DMS53 (cell line): ENCODE measurements at regions not wholly inside any gene's neighbourhood (a gene's known extent, or its start where the extent isn't known, plus 50 kb on each side); places are given as distances from the start of the nearest gene placed in this dataset.

Source experiments
- DNase-seq: peaks from one replicate; lab custom pipeline; 2025; lab: John Stamatoyannopoulos, UW

DNA sequence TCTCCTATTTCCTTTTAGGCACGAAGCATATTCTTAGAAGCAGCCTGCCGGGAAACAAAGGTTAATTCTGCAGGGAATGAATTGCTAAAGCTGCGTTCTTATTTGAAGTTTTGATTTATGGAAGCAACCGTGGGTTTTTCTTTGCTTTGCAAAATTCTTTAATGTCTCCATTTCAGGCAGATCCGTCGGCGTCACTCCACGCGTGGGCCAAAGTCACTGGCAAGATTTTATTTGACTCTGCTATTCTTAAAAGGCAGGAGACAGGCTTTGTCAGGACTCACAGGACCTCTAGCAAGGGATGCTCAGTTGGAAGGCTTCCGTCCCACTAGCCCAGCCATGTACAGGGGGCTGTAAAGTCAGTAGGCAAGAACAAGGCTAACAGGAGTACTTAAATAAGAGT is 387.3 kb upstream of the XYLT1 start:
- no peak for DNase-seq

DNA sequence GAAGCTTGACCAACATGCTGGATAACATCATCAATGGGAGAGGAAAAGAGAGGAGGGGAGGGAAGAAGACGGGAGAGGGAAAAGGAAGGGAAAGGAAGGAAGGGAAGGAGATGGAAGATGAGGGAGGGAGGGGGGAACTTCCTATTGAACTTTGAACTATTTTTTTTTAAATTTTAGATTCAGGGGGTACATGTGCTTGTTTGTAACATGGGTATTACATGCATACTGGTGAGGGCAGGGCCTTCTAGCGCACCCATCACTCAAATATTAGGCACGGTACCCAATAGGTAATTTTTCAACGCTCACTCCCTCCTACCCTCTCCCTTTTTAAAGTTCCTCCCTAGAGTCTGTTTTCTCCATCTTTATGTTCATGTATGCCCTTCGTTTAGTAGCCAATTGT is 383.2 kb upstream of the XYLT1 start:
- no peak for DNase-seq

DNA sequence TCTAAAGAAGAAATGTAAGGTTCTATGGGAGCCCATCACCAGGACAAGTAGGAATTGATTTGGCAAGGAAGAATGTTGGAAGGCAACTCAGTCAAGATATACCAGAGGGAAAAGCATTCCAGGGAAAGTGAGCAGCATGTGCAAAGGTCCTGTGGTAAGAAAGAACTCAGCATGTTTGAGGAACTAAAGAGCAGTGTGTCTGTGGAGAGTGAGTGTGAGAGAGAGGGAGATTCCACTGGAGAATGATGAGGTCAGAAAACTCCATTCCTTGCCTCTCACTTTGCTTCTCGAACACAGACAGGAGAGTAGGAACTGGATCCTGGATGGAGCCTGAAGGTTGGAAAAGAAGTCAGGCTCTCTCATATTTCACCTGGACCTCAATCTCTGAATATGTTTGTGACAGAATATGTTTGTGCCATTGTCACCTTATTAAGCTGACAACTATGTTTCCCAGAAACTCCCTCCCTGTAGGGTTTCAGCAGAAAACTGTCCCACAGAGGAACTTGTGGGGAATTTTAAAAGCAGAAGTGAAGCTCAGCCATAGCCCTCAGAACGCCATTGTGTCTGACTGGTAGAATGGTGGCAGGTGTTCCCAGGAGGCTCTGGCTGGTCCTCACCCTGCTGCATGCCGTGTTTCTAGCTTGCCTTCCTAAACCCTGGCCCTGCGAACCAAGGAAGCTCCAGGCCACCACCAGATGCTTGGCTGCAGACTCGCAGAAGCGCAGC is 382.4 kb upstream of the XYLT1 start:
- DNase-seq = no peak

GRCh38 chr16:17850581-17851250 is 380.0 kb upstream of the XYLT1 start:
- DNase-seq = no peak

DNA sequence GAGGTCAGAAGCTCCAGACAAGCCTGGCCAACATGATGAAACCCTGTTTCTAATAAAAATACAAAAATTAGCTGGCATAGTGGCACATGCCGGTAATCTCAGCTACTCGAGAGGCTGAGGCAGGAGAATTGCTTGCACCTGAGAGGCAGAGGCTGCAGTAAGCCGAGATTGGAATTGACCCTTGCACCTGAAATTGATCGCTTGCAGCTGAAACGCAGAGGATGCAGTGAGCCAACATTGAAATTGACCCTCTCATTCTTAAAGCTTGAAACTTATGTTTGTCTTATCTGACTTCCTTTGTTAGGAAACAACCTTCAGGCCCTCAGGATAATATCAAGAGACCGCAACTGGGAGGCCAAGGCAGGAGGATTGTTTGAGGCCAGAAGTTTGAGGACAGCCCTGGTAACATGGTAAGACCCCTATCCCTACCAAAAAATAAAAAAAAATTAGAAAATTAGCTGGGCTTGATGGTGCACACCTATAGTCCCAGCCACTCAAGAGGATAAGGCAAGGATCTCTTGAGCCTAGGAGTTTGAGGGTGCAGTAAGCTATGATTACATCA is 376.6 kb upstream of the XYLT1 start:
- no peak for DNase-seq

DNA sequence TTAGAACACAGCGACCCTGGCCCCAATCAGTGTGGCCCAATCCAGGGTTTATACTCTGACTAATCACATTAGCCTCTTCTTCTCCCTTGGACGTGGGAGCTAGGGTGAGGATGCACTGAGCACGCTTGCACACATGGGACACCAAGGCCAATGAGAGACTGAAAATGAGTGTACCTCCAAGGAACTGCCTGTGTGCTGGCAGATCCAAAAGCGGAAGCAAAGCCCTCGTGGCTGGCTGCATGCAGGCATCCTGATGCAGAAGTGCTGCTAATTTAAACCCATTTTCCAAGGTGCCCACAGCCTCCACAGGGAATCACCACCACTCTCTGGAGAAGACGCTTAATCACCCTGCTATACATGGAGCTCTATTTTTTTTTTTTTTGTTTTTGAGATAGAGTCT is 375.3 kb upstream of the XYLT1 start:
- DNase-seq = no peak

GRCh38 chr16:17845031-17845430 is 374.3 kb upstream of the XYLT1 start:
- no peak for DNase-seq

GRCh38 chr16:17843905-17844304 is 373.1 kb upstream of the XYLT1 start:
- DNase-seq = no peak

DNA sequence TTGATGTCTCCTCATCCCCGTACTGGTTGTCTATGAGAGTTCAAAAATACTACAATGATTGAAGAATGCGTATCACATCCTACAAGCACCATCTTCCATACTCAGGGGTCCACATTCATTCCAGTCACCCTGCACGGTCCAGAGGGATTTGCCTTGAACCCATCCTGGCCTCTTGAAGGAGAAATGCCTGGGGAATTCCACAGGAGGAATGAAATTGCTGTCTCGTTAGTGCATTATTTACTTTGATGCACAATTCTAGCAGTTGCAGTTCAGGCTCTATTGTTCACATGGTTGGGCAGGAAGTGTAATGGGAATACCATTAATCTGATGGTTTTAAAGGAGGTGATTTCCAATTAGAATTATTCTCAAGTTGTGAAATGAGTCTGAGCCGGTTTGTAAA is 369.1 kb upstream of the XYLT1 start:
- no peak for DNase-seq

DNA sequence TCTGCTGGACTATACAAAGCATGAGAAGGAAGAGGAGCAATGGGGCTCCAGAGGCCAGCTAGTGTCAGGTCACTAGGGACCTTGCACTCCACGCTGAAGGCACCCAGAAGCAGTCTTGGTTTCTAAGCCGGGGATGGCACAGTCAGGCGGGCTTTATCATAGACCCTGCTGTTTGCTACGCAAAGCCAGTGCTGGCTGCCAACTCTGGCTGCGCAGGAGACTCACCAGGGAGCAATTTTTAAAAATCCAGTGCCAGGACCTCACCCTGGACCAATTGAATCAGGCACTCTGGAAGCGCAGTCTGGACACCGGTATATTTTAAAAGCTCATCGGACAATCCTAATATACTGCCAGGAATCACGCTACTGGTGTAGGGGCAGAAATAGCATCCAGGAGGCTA is 368.5 kb upstream of the XYLT1 start:
- DNase-seq = no peak

DNA sequence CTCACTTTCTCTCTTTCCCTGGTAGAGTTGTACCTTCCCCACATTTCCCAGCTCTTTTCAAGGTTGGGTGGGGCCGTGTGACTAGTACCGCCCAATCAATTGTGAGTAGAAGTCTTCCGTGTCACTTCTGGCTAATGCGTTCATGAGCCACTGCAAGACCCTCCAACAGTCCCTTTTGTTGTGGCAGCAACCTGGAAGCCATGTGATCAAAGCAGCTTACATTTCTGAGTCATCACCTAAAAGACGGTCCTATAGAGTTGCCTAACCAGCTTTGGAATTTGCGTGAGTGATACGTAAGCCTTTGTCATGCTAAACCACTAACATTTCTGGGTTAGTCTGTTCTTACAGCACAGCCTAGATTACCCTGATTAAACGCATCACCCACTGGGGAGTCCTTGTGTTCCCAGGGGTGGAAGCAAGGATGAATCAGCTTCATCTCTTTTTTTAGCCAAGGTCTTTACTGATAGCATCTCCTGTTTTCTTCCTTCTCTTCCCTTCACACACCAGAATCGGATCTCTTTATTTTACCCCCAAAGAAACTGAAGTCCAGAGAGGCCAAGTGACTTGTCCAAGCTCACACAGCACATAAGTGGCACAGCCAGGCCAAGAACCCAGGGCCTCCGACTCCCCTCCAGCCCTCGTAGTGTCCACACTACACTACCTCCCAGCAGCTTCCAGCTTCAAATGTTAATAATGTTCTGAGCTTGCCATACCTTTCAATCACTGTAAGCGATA is 366.3 kb upstream of the XYLT1 start:
- no peak for DNase-seq

- DNase-seq = no peak
These were observed 364.5 kb upstream of the XYLT1 start for GRCh38 chr16:17835118-17835876.

GRCh38 chr16:17832738-17833137 is 362.0 kb upstream of the XYLT1 start:
- no peak for DNase-seq

DNA sequence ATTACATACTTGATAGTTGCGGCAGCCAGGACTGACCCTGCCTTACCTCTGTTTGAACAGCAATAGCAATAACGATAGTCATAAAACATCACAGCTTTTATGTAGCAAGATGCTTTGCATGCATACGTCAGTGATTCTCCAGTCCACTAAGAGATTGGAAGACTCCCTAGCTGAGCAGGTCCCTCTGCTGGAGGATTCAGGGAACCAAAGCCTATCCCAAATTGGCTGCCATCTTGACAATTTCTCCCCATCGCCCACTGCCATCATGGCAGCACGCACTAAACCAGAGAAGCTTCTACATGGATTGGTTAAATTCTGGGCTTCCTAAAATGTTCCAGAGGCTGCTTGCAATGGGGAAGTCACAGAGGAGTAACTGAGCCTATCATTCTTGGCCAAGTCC is 360.6 kb upstream of the XYLT1 start:
- no peak for DNase-seq

DNA sequence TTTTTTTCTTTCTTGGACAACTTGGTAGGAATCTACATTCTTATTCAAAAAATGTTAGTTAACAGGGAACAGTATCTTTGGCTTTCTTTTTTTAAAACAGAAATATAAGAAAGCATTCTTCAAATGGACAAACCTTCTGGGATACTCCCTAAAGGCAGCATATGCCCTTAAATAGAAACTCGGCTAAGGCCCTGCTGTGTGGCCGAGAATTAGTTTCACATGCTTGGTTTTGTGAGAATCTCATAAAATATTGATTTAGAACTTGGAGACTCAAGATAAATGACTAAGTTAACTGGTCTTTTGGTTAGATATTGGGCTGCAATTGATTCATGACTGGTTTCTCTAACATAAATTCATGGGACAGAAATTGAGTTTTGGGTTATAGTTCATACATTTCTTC is 359.9 kb upstream of the XYLT1 start:
- no peak for DNase-seq

GRCh38 chr16:17829811-17830210 is 359.1 kb upstream of the XYLT1 start:
- DNase-seq = no peak

- no peak for DNase-seq
These were observed 357.3 kb upstream of the XYLT1 start for GRCh38 chr16:17828012-17828411.

- no peak for DNase-seq
These were observed 356.6 kb upstream of the XYLT1 start for GRCh38 chr16:17827313-17827712.

DNA sequence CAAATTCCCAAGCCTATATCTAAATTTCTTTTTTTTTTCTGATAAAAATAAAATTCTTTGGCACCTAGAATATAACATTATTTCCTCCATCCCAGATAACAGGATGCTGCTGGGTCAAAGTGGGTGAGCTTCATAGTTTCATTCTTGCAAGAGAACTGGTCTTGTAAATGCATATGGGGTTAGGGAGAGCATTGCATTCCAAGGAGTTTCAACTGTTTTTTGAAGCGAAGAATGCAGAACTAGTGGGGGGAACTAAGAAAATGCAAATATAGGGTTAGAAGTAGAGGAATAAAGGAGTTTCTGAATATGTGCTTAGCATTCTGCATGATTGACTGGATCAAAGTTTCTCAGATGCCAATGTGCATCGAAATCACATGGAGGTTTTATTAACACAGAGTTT is 347.2 kb upstream of the XYLT1 start:
- no peak for DNase-seq

- no peak for DNase-seq
These were observed 346.5 kb upstream of the XYLT1 start for GRCh38 chr16:17817260-17817659.

DNA sequence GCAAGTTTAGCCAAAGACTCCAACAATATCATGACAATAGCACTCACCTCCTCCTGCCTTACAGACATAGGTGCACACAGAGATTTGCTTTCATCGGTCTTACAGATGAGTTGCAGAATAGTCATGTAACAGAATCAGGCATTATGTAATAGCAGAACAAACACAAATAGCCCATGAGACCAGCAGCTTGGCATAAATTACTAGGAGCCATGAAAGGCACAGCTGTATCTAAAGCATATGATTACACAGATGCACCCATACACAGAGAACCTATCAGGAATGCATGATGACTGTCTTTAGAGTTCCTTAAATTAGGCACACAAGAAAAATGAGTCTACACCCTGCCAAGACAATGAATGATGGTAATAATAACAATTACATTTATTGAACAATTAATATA is 342.0 kb upstream of the XYLT1 start:
- DNase-seq = no peak

DNA sequence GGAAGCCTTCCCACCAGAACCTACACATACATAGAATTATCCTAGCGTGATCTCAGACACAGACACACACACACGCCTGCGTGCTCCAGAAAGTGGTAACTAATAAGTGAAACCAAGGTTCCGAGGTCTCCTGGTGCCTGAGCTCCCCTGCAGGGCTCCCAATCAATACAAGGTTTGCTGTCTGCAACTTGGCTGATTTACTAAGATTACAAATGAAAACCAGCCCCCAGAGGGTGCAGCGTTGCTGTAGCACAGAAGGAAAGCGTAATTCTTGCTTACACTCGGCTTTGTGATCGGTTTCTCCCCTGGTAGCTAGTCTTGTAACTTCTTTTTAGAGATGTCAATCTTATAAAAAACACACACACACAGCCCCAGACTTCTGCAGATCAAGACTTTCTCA is 334.1 kb upstream of the XYLT1 start:
- DNase-seq = no peak
